ENCODE measurements at regions not wholly inside any gene's neighbourhood (a gene's known extent, or its start where the extent isn't known, plus 50 kb on each side); places are given as distances from the start of the nearest gene placed in this dataset.

DNA sequence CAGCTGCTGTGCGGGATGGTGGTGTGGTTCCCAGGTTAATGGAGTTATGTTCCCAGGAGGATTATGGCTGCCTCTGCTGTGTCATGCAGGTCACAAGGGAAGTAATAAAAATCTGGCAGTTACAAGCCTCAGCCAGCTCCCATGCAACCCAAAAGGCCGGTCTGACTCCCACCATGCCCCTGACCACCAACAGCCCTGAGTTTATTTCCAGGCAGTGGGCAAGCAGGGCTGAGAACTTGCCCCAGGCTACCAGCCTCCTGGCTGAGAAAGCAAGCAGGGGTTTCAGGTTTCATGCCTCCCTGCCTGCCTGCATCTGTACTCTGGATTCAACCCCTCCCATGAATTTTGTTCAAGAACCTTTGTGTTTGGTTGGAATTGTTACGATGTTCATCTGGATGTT is 732.7 kb upstream of the POU3F4 start:
- TF ChIP-seq, protein P1, sequence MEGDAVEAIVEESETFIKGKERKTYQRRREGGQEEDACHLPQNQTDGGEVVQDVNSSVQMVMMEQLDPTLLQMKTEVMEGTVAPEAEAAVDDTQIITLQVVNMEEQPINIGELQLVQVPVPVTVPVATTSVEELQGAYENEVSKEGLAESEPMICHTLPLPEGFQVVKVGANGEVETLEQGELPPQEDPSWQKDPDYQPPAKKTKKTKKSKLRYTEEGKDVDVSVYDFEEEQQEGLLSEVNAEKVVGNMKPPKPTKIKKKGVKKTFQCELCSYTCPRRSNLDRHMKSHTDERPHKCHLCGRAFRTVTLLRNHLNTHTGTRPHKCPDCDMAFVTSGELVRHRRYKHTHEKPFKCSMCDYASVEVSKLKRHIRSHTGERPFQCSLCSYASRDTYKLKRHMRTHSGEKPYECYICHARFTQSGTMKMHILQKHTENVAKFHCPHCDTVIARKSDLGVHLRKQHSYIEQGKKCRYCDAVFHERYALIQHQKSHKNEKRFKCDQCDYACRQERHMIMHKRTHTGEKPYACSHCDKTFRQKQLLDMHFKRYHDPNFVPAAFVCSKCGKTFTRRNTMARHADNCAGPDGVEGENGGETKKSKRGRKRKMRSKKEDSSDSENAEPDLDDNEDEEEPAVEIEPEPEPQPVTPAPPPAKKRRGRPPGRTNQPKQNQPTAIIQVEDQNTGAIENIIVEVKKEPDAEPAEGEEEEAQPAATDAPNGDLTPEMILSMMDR (IDR thresholded peaks at IDR 0.05) = no peak
- TF ChIP-seq POLR2A (IDR thresholded peaks at IDR 0.05) (no peak), POLR2AphosphoS5 (IDR thresholded peaks at IDR 0.05) (no peak)
